NCI-H187 (cell line): ENCODE measurements at regions not wholly inside any gene's neighbourhood (a gene's known extent, or its start where the extent isn't known, plus 50 kb on each side); places are given as distances from the start of the nearest gene placed in this dataset.
"Not testable (repeated sequence)": the region's sequence is repeated elsewhere in the genome, so short reads cannot be mapped to it uniquely, and the experiment has no call there.

ENCODE experiments used
- DNase-seq, 2 experiments: peaks; one replicate each; lab custom pipeline; 2025; lab: John Stamatoyannopoulos, UW

- DNase-seq, result no peak
Observed at GRCh38 chr7:124247691-124248090, 214.8 kb upstream of the TMEM229A start.

DNA sequence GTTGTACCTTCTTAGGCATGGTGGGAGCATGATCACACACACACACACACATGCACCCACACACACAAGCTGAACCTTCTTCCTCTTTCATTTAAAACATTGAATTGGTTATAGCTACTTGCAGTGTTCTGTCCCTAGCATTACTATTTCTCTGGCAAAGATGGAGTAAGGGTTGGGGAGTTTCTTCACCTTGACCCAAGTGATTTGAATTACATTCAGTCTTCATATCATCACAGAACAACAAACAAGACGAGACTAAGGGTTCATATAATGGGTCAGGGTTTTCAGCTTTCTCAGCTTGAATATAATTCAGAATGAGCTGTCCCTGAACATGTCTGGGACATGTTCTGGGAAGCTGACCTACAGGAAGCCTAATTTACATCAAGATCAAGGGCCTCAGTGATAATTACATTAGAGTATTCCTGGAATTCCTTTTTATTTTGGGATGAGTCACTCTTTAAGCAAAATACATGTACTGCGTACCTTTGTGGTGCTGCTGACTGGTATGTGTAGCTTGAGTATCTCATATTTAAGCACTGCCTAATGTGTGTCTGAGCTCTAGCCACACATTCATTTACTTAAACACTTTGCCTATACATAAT, 213.5 kb upstream of the TMEM229A start:
- DNase-seq, result no peak

DNA sequence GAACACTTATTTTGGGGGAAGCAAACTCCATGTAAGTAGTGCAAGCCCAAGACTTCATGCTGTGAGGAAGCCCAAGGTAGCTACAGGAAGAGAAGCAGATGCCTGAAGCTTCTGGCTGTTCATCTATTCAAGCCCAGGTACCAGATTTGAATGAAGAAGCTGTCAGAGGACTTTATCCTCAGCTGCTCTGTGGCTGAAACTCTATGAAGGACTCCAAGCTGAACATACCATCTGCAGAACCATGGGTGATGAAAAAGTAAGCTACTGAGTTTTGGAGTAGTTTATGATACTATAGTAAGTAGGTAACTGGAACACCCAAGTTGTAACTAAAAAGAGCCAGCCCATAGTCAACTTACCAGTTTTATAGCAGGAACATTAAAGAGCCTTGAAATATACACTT, 211.6 kb upstream of the TMEM229A start:
- not testable (repeated sequence) for DNase-seq

- DNase-seq, result no peak
Observed at GRCh38 chr7:124219681-124220080, 186.8 kb upstream of the TMEM229A start.

GRCh38 chr7:124208642-124209041, 175.8 kb upstream of the TMEM229A start:
- no peak for DNase-seq

DNA sequence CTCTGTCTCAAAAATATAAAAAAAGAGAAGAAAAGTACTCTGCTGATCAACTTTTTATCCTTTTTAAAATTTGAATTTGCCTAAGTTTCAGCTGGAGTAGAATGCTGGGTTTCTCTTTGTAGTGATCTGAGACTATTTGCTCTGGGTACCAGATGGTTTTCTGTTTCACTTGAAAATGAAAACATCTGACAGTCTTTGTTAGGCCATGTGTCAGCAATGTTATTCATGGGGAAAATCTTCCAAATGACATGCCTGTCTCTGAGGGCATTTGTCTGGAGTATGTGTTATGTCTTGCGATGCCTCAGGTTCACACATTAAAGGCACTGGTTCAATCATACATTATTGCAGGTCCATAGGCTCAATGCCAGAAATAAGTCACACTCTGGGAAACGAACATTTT, 175.3 kb upstream of the TMEM229A start:
- no peak for DNase-seq

GRCh38 chr7:124205526-124205925, 172.7 kb upstream of the TMEM229A start:
- DNase-seq, result no peak

- DNase-seq, result no peak
Observed at GRCh38 chr7:124202546-124202945, 169.7 kb upstream of the TMEM229A start.

- no peak for DNase-seq
Observed at GRCh38 chr7:124201768-124202349, 169.0 kb upstream of the TMEM229A start.

- DNase-seq, result no peak
Observed at GRCh38 chr7:124196519-124196918, 163.7 kb upstream of the TMEM229A start.

DNA sequence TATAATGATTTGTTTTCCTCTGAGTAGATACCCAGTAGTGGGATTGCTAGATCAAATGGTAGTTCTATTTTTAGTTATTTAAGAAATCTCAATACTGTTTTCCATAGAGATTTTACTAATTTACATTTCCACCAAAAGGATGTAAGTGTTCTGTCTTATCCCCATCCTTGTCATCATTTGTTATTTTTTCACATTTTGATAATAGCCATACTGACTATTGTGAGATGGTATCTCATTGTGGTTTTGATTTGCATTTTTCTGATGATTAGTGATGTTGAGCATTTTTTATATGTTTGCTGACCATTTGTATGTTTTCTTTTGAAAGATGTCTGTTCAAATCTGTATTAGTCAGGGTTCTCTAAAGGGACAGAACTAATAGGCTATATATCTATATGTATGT, 160.0 kb upstream of the TMEM229A start:
- DNase-seq, result no peak

DNA sequence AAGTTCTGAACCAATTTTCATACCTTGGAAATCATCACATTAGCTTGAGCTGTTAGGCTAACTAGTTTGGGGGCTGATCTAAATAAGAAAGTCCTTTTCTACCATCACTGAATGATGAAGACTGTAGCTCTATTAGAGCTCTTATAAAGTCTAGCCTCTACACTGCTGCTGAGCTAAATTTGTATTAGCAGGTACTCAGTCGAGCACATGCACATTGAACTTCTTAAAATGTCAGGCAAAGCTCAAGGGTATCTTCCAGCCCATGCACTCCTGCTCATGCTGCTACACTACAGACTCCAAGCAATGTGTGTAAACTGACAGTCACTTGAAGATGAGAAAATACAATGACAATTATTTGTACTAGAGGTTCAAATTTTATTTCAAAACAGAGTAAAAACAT, 158.8 kb upstream of the TMEM229A start:
- DNase-seq, result no peak

GRCh38 chr7:124191030-124191429, 158.2 kb upstream of the TMEM229A start:
- DNase-seq, result no peak

DNA sequence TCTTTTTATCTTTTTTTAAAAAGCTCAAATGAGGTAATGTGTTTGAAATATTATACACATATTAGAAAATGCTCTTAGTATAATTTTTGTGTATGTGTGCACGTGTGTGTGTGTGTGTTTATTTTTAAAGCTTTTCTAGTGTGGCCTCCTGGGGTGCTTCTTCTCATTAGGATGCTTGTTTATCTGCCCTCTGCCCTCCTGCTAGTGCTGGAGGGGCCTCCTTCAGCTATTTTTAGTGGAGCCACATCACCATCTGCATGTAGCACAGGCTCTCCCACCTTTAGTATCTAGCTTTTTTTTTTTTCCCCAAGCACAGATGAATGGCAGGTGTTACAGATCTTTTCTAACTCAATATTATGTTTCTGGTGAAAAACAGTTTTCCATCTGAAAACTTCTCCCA, 155.7 kb upstream of the TMEM229A start:
- no peak for DNase-seq

- DNase-seq, result no peak
Observed at GRCh38 chr7:124187962-124188361, 155.1 kb upstream of the TMEM229A start.

DNA sequence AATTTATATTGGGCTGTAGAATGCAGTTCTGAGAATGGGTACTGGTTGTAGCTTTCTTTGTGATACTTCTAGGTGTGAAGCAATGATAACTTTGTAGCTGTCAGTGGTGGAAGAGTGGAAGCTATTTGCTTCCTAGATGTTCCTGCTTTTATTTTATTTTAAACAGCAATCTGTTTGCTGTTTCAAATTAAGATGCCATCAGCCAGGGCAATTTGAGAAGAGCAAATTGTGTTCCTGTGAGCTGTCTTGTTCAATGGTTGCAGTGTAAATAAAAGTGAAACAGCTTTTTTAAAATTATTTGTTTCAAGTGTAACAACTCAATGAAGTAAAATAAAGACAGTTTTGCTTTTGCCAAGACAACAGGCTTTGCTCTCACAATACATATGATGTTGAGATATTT, 150.8 kb upstream of the TMEM229A start:
- DNase-seq, result no peak

DNA sequence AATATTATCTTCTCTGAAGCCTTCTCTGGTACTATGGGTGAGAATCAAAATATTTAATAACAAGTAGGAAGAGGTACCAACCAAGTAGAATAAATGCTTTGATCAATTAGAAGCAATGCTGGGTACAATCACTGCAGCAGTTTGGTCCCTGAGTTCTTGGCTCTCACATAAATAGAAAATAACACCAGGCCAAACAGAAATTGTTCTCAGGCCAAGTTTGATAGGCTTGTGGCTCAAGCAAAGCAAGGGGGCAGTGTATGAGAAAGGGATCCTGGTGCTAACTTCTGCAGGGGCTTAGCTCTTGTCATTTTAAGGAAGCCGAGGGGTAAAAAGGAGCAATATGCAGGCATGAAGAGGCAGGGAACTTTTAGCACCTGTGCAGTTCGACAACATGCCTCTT, 146.8 kb upstream of the TMEM229A start:
- no peak for DNase-seq

DNA sequence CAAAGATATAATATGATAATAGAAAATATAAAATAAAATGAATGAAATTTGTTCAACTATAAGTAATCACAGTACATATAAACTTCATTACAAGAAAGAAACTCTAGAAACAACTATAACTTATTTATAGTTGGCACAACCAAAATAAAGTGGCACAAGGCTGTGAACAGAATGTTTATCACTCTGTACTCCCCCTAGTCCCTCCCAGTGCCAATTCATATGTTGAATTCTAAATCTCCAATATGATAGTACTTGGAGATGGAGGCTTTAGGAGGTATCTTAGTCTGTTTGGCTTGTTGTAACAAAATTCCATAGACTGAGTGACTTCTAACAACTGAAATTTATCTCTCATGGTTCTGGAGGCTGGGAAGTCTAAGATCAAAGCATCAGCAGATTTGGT, 145.0 kb upstream of the TMEM229A start:
- no peak for DNase-seq

- not testable (repeated sequence) for DNase-seq
Observed at GRCh38 chr7:124171812-124172211, 138.9 kb upstream of the TMEM229A start.

- DNase-seq, result no peak
Observed at GRCh38 chr7:124171068-124171467, 138.2 kb upstream of the TMEM229A start.

DNA sequence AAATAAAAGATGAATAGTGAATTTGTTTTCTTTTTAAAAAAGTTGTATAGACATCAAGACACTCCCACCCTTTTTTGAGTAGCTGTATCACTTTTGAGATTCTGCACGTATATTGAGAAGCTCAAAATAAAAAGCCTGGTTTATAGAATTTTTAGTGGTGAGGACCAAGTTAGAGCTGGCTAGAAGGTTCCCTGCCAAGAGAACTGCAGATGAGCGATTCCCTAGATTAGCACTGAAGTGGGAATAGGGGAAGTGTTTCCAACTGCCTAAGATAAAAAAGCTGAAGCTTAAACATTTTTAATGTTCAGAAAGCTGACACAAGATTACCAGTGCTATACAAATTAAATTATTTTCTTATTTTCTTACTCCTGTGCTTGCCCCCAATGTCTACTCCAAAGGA, 135.7 kb upstream of the TMEM229A start:
- DNase-seq, result no peak

DNA sequence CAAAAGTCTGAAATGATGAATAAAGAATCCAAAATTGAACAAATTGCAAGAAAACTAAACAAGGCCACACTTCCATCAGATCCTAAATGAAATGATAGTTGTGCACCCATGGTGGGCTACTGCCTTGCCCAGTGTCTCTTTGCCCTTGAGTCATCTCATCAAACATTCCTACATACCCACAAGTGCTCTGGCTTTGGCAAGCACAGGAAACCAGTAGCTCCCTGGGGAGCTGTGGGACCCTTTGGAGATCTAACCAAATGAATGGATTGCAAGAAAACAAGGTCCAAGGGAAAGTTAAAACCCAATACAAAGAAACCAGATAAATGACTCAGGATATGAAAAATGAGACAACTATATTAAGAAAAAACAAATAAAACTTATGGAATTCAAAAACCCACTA, 129.8 kb upstream of the TMEM229A start:
- DNase-seq, result no peak

DNA sequence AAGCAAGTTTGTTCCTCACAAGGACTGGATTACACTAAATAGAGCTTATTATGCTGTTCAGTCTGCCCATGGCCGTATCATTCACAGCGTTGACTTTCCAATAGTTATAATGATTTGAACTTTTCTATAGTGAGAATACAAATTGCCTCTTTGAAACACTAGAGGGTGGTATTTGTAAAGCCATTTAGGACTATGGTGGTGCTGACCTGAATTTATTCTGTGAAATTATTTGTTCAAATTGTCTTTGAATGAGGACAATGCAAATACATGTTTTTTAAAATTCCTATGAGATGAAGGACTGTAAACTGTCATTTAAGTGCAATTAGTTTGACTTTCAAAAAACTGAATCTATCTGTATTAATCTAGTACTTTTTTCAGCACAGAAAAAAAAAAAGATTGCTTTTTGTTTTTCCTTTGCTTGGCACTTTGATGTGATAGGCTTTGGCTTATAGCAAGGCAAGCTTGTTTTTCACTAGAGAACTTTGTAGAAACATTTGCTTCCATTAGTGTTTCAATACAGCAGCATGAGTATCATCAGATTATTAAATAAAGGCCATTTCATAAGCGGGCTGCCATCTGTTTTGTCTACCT, 122.7 kb upstream of the TMEM229A start:
- DNase-seq, result peak in 1 of 2 experiments; percentile 15
